SK-N-MC (cell line): ENCODE measurements at regions not wholly inside any gene's neighbourhood (a gene's known extent, or its start where the extent isn't known, plus 50 kb on each side); places are given as distances from the start of the nearest gene placed in this dataset.

Source experiments
- EZH2 ChIP-seq: fragments of 200-600 bp; sonication (generic); IDR thresholded peaks from one replicate; pipeline ENCODE4 v1.6.1; 2017; ENCODE audit warnings: antibody characterized with exemption
- POLR2AphosphoS5 ChIP-seq: IDR thresholded peaks from 2 replicates; pipeline ENCODE4 v1.6.1; 2012; ENCODE audit warnings: mild to moderate bottlenecking, low read depth, low read length, borderline replicate concordance

DNA sequence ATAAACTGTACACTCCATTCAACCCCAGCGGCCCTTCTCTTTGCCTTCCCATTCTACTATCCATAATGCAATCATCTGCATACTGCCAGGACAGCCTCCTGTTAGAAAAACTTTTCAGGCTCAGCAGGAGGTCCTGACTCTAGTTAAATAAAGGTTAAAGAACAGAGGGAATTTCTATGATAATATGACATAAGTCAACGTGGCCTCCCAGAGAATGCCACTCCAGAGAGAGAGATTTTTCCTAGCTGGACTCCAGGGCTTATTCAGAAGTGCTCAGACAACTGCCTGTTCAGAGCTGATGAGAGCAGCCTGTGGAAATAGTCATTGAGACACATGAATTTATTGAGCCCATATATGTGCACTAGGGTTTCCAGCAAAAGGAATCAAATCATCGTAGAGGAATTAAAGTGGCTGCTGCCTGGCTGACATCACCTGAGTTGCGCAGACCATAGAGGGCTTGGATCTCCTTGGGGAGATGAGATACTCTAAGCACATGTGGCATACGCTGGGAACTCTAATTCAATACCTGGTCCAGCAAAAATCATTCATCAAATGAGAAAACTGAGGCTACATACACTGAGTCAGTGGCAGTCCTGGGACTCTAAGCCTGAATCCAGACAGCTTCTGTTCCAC, 736.2 kb downstream of the PTPRU start:
- TF ChIP-seq POLR2AphosphoS5 (no peak), EZH2 (no peak)
